ENCODE measurements at regions not wholly inside any gene's neighbourhood (a gene's known extent, or its start where the extent isn't known, plus 50 kb on each side); places are given as distances from the start of the nearest gene placed in this dataset.

DNA sequence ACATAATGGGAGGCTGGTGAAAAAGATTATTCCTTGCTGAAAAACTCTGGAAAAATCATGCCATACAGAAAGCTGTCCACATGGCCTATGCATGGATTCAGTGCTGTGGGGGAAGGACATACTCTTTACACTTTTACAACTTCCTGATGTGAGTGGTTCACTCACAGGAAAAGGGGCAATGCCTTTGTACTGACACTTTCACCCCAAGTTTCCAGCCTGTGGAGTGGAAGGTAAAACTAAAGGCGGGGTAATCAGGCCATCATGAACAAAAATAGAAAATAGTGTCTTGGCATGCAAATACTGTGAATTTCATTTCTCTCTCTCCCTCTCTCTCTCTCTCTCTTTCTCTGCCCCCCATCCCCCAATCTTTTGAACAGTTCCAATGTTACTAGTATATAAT lies 281.8 kb downstream of the ETS1 start:
- TF ChIP-seq CTCF (IDR thresholded peaks at IDR 0.05; ENCODE audit: insufficient read depth, low read depth, low read length) (no peak), EZH2 (IDR thresholded peaks at IDR 0.05; ENCODE audit: insufficient read depth, low read length) (no peak)

GRCh38 chr11:128304666-128305485 lies 282.5 kb downstream of the ETS1 start:
- Histone ChIP-seq H2AFZ (ENCODE audit: low read depth, low read length) (no peak overlapping the region), H3K9ac (ENCODE audit: low read length) (no peak overlapping the region), H3K4me1 (ENCODE audit: insufficient read depth, low read length) (no peaks in the 10 kb centered on the region), H4K20me1 (ENCODE audit: insufficient read depth, low read length) (no peaks in the 10 kb centered on the region), H3K36me3 (ENCODE audit: insufficient read depth, low read length) (no peaks in the 10 kb centered on the region), H3K4me3 (ENCODE audit: insufficient read depth, low read depth, low read length) (no peak overlapping the region), H3K4me2 (ENCODE audit: low read length) (no peak overlapping the region), H3K27me3 (ENCODE audit: insufficient read depth, low read length) (no peaks in the 10 kb centered on the region), H3K27ac (ENCODE audit: low read depth, low read length) (no peak overlapping the region), H3K79me2 (ENCODE audit: insufficient read depth, low read length) (no peaks in the 10 kb centered on the region), H3K9me3 (ENCODE audit: insufficient read depth, low read depth, low read length) (no peaks in the 10 kb centered on the region)
- H3K27me3 Mint-ChIP-seq (ENCODE audit: low read depth, unreplicated experiment) = no peaks in the 10 kb centered on the region
- FAIRE-seq = no peak
- H3K9me3 Mint-ChIP-seq (ENCODE audit: unreplicated experiment) = no peaks in the 10 kb centered on the region
- no peak overlapping the region for H3K4me3 Mint-ChIP-seq (ENCODE audit: unreplicated experiment)
- TF ChIP-seq CTCF (IDR thresholded peaks at IDR 0.05; ENCODE audit: insufficient read depth, low read depth, low read length) (no peak), EZH2 (IDR thresholded peaks at IDR 0.05; ENCODE audit: insufficient read depth, low read length) (no peak)
- H3K27ac Mint-ChIP-seq (ENCODE audit: unreplicated experiment) = no peak overlapping the region
- H3K36me3 Mint-ChIP-seq (ENCODE audit: low read depth, unreplicated experiment) = no peaks in the 10 kb centered on the region
- no peaks in the 10 kb centered on the region for H3K4me1 Mint-ChIP-seq (ENCODE audit: low read depth, unreplicated experiment)
- DNase-seq (ENCODE audit: low read depth) = no peak

More for the DNA sequence above, 281.8 kb downstream of the ETS1 start:
- FAIRE-seq = no peak
- Histone ChIP-seq H3K27ac (ENCODE audit: low read depth, low read length) (no peak overlapping the region), H3K9me3 (ENCODE audit: insufficient read depth, low read depth, low read length) (no peaks in the 10 kb centered on the region), H3K4me3 (ENCODE audit: insufficient read depth, low read depth, low read length) (no peak overlapping the region), H3K4me2 (ENCODE audit: low read length) (no peak overlapping the region), H4K20me1 (ENCODE audit: insufficient read depth, low read length) (no peaks in the 10 kb centered on the region), H2AFZ (ENCODE audit: low read depth, low read length) (no peak overlapping the region), H3K36me3 (ENCODE audit: insufficient read depth, low read length) (no peaks in the 10 kb centered on the region), H3K9ac (ENCODE audit: low read length) (no peak overlapping the region), H3K79me2 (ENCODE audit: insufficient read depth, low read length) (no peaks in the 10 kb centered on the region), H3K27me3 (ENCODE audit: insufficient read depth, low read length) (no peaks in the 10 kb centered on the region), H3K4me1 (ENCODE audit: insufficient read depth, low read length) (no peaks in the 10 kb centered on the region)
- H3K9me3 Mint-ChIP-seq (ENCODE audit: unreplicated experiment) = no peaks in the 10 kb centered on the region
- DNase-seq (ENCODE audit: low read depth) = no peak
- no peak overlapping the region for H3K4me3 Mint-ChIP-seq (ENCODE audit: unreplicated experiment)
- peaks cover 5% of the 10 kb centered on the region for H3K4me1 Mint-ChIP-seq (ENCODE audit: low read depth, unreplicated experiment)
- no peaks in the 10 kb centered on the region for H3K27me3 Mint-ChIP-seq (ENCODE audit: low read depth, unreplicated experiment)
- H3K27ac Mint-ChIP-seq (ENCODE audit: unreplicated experiment) = no peak overlapping the region
- H3K36me3 Mint-ChIP-seq (ENCODE audit: low read depth, unreplicated experiment) = no peaks in the 10 kb centered on the region

GRCh38 chr11:128304116-128304515 lies 283.2 kb downstream of the ETS1 start:
- no peaks in the 10 kb centered on the region for H3K27me3 ChIP-seq (ENCODE audit: insufficient read depth, low read length)
- peaks cover 5% of the 10 kb centered on the region for H3K4me1 Mint-ChIP-seq (ENCODE audit: low read depth, unreplicated experiment)
- no peaks in the 10 kb centered on the region for H3K79me2 ChIP-seq (ENCODE audit: insufficient read depth, low read length)
- H3K27ac Mint-ChIP-seq (ENCODE audit: unreplicated experiment) = no peak overlapping the region
- FAIRE-seq = no peak
- H3K9me3 ChIP-seq (ENCODE audit: insufficient read depth, low read depth, low read length) = no peaks in the 10 kb centered on the region
- TF ChIP-seq EZH2 (IDR thresholded peaks at IDR 0.05; ENCODE audit: insufficient read depth, low read length) (no peak), CTCF (IDR thresholded peaks at IDR 0.05; ENCODE audit: insufficient read depth, low read depth, low read length) (no peak)
- H3K4me3 Mint-ChIP-seq (ENCODE audit: unreplicated experiment) = no peak overlapping the region
- no peaks in the 10 kb centered on the region for H4K20me1 ChIP-seq (ENCODE audit: insufficient read depth, low read length)
- no peak for DNase-seq (ENCODE audit: low read depth)
- no peaks in the 10 kb centered on the region for H3K9me3 Mint-ChIP-seq (ENCODE audit: unreplicated experiment)
- H3K27me3 Mint-ChIP-seq (ENCODE audit: low read depth, unreplicated experiment) = no peaks in the 10 kb centered on the region
- no peaks in the 10 kb centered on the region for H3K4me1 ChIP-seq (ENCODE audit: insufficient read depth, low read length)
- no peak overlapping the region for H3K27ac ChIP-seq (ENCODE audit: low read depth, low read length)
- H3K4me2 ChIP-seq (ENCODE audit: low read length) = no peak overlapping the region
- H3K9ac ChIP-seq (ENCODE audit: low read length) = no peak overlapping the region
- no peaks in the 10 kb centered on the region for H3K36me3 Mint-ChIP-seq (ENCODE audit: low read depth, unreplicated experiment)
- H2AFZ ChIP-seq (ENCODE audit: low read depth, low read length) = no peak overlapping the region
- no peak overlapping the region for H3K4me3 ChIP-seq (ENCODE audit: insufficient read depth, low read depth, low read length)
- no peaks in the 10 kb centered on the region for H3K36me3 ChIP-seq (ENCODE audit: insufficient read depth, low read length)

All from astrocyte (in vitro differentiated cells and primary cell).